HCT116 (cell line): ENCODE measurements at regions not wholly inside any gene's neighbourhood (a gene's known extent, or its start where the extent isn't known, plus 50 kb on each side); places are given as distances from the start of the nearest gene placed in this dataset.

Source experiments
- ATAC-seq: fragments of 200-7000 bp; cut with Tn5 transposase; 2 replicates; pipeline ENCODE4 v1.9.1; 2020; ENCODE audit warnings: mild to moderate bottlenecking, moderate library complexity
- BruUV-seq: library from RNA; stranded (reverse); fragments of 400-500 nt; replicated peaks from 2 replicates; lab custom pipeline; 2021; lab: Mats Ljungman, UMichigan
- CTCF ChIA-PET: fragments of 300-600 bp; sonication (Branson Sonifier 250); formaldehyde crosslinking; loops from one replicate; lab custom pipeline; 2021; ENCODE audit warnings: antibody characterized with exemption; lab: Charles Lee
- POLR2A ChIA-PET: fragments of 300-600, 350-600 bp; sonication (Branson Sonifier 250); formaldehyde crosslinking; loops from one replicate; lab custom pipeline; 2021; ENCODE audit warnings: antibody characterized with exemption; lab: Charles Lee
- RAD21 ChIA-PET, 2 experiments: fragments of 300-600 bp; sonication (Branson Sonifier 250); formaldehyde crosslinking; loops; one replicate each; lab custom pipeline; 2023; ENCODE audit warnings: low total read pairs in 2 of 2; ENCODE audit not compliant: uncharacterized antibody in 2 of 2, unreplicated experiment in 2 of 2, low non-redundant PET in 1 of 2; lab: Charles Lee
- DNase-seq: peaks from one replicate; pipeline ENCODE4 v3.0.0-alpha.2; 2010; ENCODE audit warnings: low read depth, low spot score
- H2AFZ ChIP-seq: fragments of 200-600 bp; shearing (Covaris generic), sonication (generic); 2 replicates; pipeline ENCODE4 v1.6.1; 2017; ENCODE audit warnings: low read depth, mixed run types, mixed read lengths, antibody characterized with exemption, low read length; ENCODE audit not compliant: poor library complexity, severe bottlenecking
- H3K27ac ChIP-seq: 2 replicates; pipeline ENCODE4 v1.5.1; 2012; ENCODE audit warnings: low read depth, low read length
- H3K27me3 ChIP-seq: fragments of 200-600 bp; sonication (generic); 2 replicates; pipeline ENCODE4 v1.6.1; 2016; ENCODE audit warnings: mixed run types, low read length, mixed read lengths; ENCODE audit not compliant: insufficient read depth
- H3K36me3 ChIP-seq, 2 experiments: fragments of 200-500 bp in 1 of 2; fragments of 200-600 bp in 1 of 2; sonication (Bioruptor generic) in 1 of 2; sonication (generic) in 1 of 2; 2 replicates each; pipeline versions ENCODE4 v1.5.1 to v1.6.1; 2014 to 2016; ENCODE audit warnings: low read length in 2 of 2, inconsistent platforms in 1 of 2, mixed read lengths in 1 of 2, mixed run types in 1 of 2; ENCODE audit not compliant: insufficient read depth in 2 of 2, control insufficient read depth in 1 of 2
- H3K4me1 ChIP-seq, 2 experiments: fragments of 200-600 bp in 1 of 2; sonication (generic) in 1 of 2; 2 replicates each; pipeline versions ENCODE4 v1.5.1 to v1.6.1; 2012 to 2017; ENCODE audit warnings: low read length in 2 of 2, inconsistent platforms in 1 of 2, mild to moderate bottlenecking in 1 of 2, mixed read lengths in 1 of 2, mixed run types in 1 of 2, moderate library complexity in 1 of 2; ENCODE audit not compliant: insufficient read depth in 2 of 2, control insufficient read depth in 1 of 2
- H3K4me2 ChIP-seq: fragments of 200-600 bp; sonication (generic); 2 replicates; pipeline ENCODE4 v1.6.1; 2017; ENCODE audit warnings: mixed run types, low read length, mixed read lengths
- H3K4me3 ChIP-seq, 2 experiments: fragments of 200-600 bp in 1 of 2; sonication (generic) in 1 of 2; replicated peaks in 1 of 2; 2 replicates each; pipeline ENCODE4 v1.5.1; 2011 to 2016; ENCODE audit warnings: low read length in 2 of 2, control low read depth in 1 of 2, low read depth in 1 of 2, mild to moderate bottlenecking in 1 of 2, mixed read lengths in 1 of 2, mixed run types in 1 of 2
- H3K79me2 ChIP-seq: fragments of 200-600 bp; sonication (generic); 2 replicates; pipeline ENCODE4 v1.6.1; 2017; ENCODE audit warnings: mild to moderate bottlenecking, mixed run types, low read length, moderate library complexity, mixed read lengths; ENCODE audit not compliant: insufficient read depth
- H3K9ac ChIP-seq: fragments of 200-600 bp; sonication (generic); 2 replicates; pipeline ENCODE4 v1.6.1; 2016; ENCODE audit warnings: low read length, mixed read lengths
- H3K9me2 ChIP-seq: fragments of 200-600 bp; sonication (generic), shearing (Covaris generic); 2 replicates; pipeline ENCODE4 v1.6.1; 2017; ENCODE audit warnings: mixed run types, mild to moderate bottlenecking, moderate library complexity; ENCODE audit not compliant: insufficient read depth
- H3K9me3 ChIP-seq, 2 experiments: fragments of 200-500 bp in 1 of 2; fragments of 200-600 bp in 1 of 2; sonication (Bioruptor generic) in 1 of 2; sonication (generic) in 1 of 2; 2 replicates each; pipeline ENCODE4 v1.6.1; 2014 to 2017; ENCODE audit warnings: low read length in 2 of 2, mixed read lengths in 2 of 2, inconsistent platforms in 1 of 2, low read depth in 1 of 2, mild to moderate bottlenecking in 1 of 2, mixed run types in 1 of 2, moderate library complexity in 1 of 2; ENCODE audit not compliant: control insufficient read depth in 1 of 2, insufficient read depth in 1 of 2
- H4K20me1 ChIP-seq: fragments of 200-600 bp; sonication (generic), shearing (Covaris generic); 2 replicates; pipeline ENCODE4 v1.6.1; 2017; ENCODE audit warnings: mixed run types, mild to moderate bottlenecking, moderate library complexity; ENCODE audit not compliant: insufficient read depth
- ATF3 ChIP-seq: IDR thresholded peaks from 2 replicates; pipeline ENCODE4 v1.6.1; 2012
- CTCF ChIP-seq, 3 experiments: fragments of 200-600 bp in 1 of 3; sonication (generic) in 1 of 3; IDR thresholded peaks in 2 of 3; conservative IDR thresholded peaks in 1 of 3; 2 replicates each; pipeline ENCODE4 v1.5.1; 2012 to 2017; ENCODE audit warnings: low read depth in 2 of 3, low read length in 2 of 3, antibody characterized with exemption in 1 of 3, borderline replicate concordance in 1 of 3, control low read depth in 1 of 3, mild to moderate bottlenecking in 1 of 3, mixed read lengths in 1 of 3, mixed run types in 1 of 3, moderate library complexity in 1 of 3; ENCODE audit not compliant: insufficient read depth in 1 of 3
- EGR1 ChIP-seq: IDR thresholded peaks from 2 replicates; pipeline ENCODE4 v1.6.1; 2012; ENCODE audit warnings: low read depth
- ELF1 ChIP-seq: IDR thresholded peaks from 2 replicates; pipeline ENCODE4 v1.6.1; 2012; ENCODE audit warnings: low read depth, borderline replicate concordance
- EZH2 ChIP-seq: fragments of 200-600 bp; sonication (generic); IDR thresholded peaks from 2 replicates; pipeline ENCODE4 v1.6.1; 2017; ENCODE audit warnings: antibody characterized with exemption, mixed run types
- EZH2phosphoT487 ChIP-seq: fragments of 200-600 bp; IDR thresholded peaks from 2 replicates; pipeline ENCODE4 v1.6.1; 2018; ENCODE audit warnings: antibody characterized with exemption, borderline replicate concordance
- JUND ChIP-seq: IDR thresholded peaks from 2 replicates; pipeline ENCODE4 v1.6.1; 2012
- MAX ChIP-seq: IDR thresholded peaks from 2 replicates; pipeline ENCODE4 v1.6.1; 2012
- POLR2A ChIP-seq: IDR thresholded peaks from 2 replicates; pipeline ENCODE4 v1.7.0; 2011; ENCODE audit warnings: borderline replicate concordance; ENCODE audit not compliant: insufficient read depth, insufficient read length; ENCODE audit errors: extremely low read depth
- POLR2AphosphoS5 ChIP-seq: IDR thresholded peaks from 2 replicates; pipeline ENCODE4 v1.6.1; 2011; ENCODE audit warnings: mild to moderate bottlenecking, low read depth, low read length, moderate library complexity
- REST ChIP-seq: IDR thresholded peaks from 2 replicates; pipeline ENCODE4 v1.6.1; 2012; ENCODE audit warnings: low read depth
- SIN3A ChIP-seq: IDR thresholded peaks from 2 replicates; pipeline ENCODE4 v1.6.1; 2012; ENCODE audit warnings: low read depth
- SP1 ChIP-seq: IDR thresholded peaks from 2 replicates; pipeline ENCODE4 v1.6.1; 2012; ENCODE audit warnings: low read depth
- SRF ChIP-seq: IDR thresholded peaks from 2 replicates; pipeline ENCODE4 v1.6.1; 2012; ENCODE audit warnings: low read depth
- TCF7L2 ChIP-seq: IDR thresholded peaks from 2 replicates; pipeline ENCODE4 v1.7.0; 2011; ENCODE audit warnings: borderline replicate concordance, inconsistent platforms; ENCODE audit not compliant: insufficient read depth, insufficient read length; ENCODE audit errors: extremely low read depth
- YY1 ChIP-seq: IDR thresholded peaks from 2 replicates; pipeline ENCODE4 v1.6.1; 2011; ENCODE audit warnings: low read length, low read depth, moderate library complexity, mild to moderate bottlenecking; ENCODE audit not compliant: insufficient replicate concordance; ENCODE audit errors: extremely low read depth
- ZBTB33 ChIP-seq: IDR thresholded peaks from 2 replicates; pipeline ENCODE4 v1.6.1; 2011; ENCODE audit warnings: mild to moderate bottlenecking, low read length, moderate library complexity; ENCODE audit not compliant: insufficient replicate concordance; ENCODE audit errors: extremely low read depth
- ZFX ChIP-seq: fragments of 450-650 bp; IDR thresholded peaks from 2 replicates; pipeline ENCODE4 v1.6.1; 2017
- intact Hi-C: fragments of 100-400 bp; cut with micrococcal nuclease; formaldehyde crosslinking; loops from 2 replicates; pipeline ENCODE4 v1.10.0; 2022

- no TSS peak for BruUV-seq
- no peak for TF ChIP-seq ZBTB33
- no peak for TF ChIP-seq SIN3A
- TF ChIP-seq EZH2, result no peak
- no peak for TF ChIP-seq SRF
- no peak for TF ChIP-seq EZH2phosphoT487
- TF ChIP-seq JUND, result no peak
- TF ChIP-seq MAX, result no peak
- TF ChIP-seq POLR2AphosphoS5, result no peak
- TF ChIP-seq ELF1, result no peak
- TF ChIP-seq SP1, result no peak
- TF ChIP-seq ATF3, result no peak
- no peak for TF ChIP-seq YY1
- TF ChIP-seq CTCF (IDR thresholded peaks at IDR 0.05 in 2 of 3, conservative IDR thresholded peaks at IDR 0.05 in 1 of 3; ENCODE audit: borderline replicate concordance in 1 of 3, insufficient read depth in 1 of 3, low read depth in 2 of 3, low read length in 2 of 3), result no peak
- TF ChIP-seq TCF7L2, result no peak
- TF ChIP-seq REST, result no peak
- no peak for TF ChIP-seq EGR1
- no peak for TF ChIP-seq ZFX
- no peak for TF ChIP-seq POLR2A
- TF ChIP-seq, all 23 proteins: peak for 0
- no peaks in the 10 kb centered on the region for H4K20me1 ChIP-seq
- no peaks in the 10 kb centered on the region for H3K79me2 ChIP-seq
- ChIA-PET RAD21 (no interaction called here), POLR2A (no interaction called here), CTCF (no interaction called here)
- ATAC-seq (no peak), DNase-seq (no peak)
- intact Hi-C loops, result no loop called here
- no peak overlapping the region for H3K4me3 ChIP-seq
- no peaks in the 10 kb centered on the region for H3K9me3 ChIP-seq
- no peak overlapping the region for H2AFZ ChIP-seq
- H3K4me2 ChIP-seq, result no peak overlapping the region
- H3K4me1 ChIP-seq, result no peaks in the 10 kb centered on the region
- no peaks in the 10 kb centered on the region for H3K27me3 ChIP-seq
- H3K27ac ChIP-seq, result no peak overlapping the region
- no peaks in the 10 kb centered on the region for H3K9me2 ChIP-seq
- H3K36me3 ChIP-seq, result no peaks in the 10 kb centered on the region
- no peak overlapping the region for H3K9ac ChIP-seq
These were observed 574.4 kb upstream of the MAP3K7 start for GRCh38 chr6:91161246-91161645.
